ENCODE measurements at regions not wholly inside any gene's neighbourhood (a gene's known extent, or its start where the extent isn't known, plus 50 kb on each side); places are given as distances from the start of the nearest gene placed in this dataset.

GRCh38 chr4:20454515-20454914 is 202.8 kb downstream of the SLIT2 start:
- Mint-ChIP-seq H3K27me3 (peaks cover 3% of the 10 kb centered on the region), H3K4me3 (no peak overlapping the region), H3K36me3 (ENCODE audit: low read depth) (no peaks in the 10 kb centered on the region), H3K27ac (no peak overlapping the region), H3K9me3 (no peaks in the 10 kb centered on the region), H3K4me1 (no peaks in the 10 kb centered on the region)
- CTCF ChIA-PET, result no interaction called here
- DNase-seq, result no peak
- POLR2A ChIA-PET, result no interaction called here

GRCh38 chr4:20456407-20456806 is 204.7 kb downstream of the SLIT2 start:
- Mint-ChIP-seq H3K27ac (no peak overlapping the region), H3K27me3 (peaks cover 3% of the 10 kb centered on the region), H3K9me3 (no peaks in the 10 kb centered on the region), H3K4me1 (no peaks in the 10 kb centered on the region), H3K36me3 (ENCODE audit: low read depth) (no peaks in the 10 kb centered on the region), H3K4me3 (no peak overlapping the region)
- ChIA-PET POLR2A (no interaction called here), CTCF (no interaction called here)
- DNase-seq, result no peak

- Mint-ChIP-seq H3K27me3 (no peaks in the 10 kb centered on the region), H3K27ac (no peak overlapping the region), H3K4me1 (no peaks in the 10 kb centered on the region), H3K9me3 (no peaks in the 10 kb centered on the region), H3K36me3 (ENCODE audit: low read depth) (no peaks in the 10 kb centered on the region), H3K4me3 (no peak overlapping the region)
- CTCF ChIA-PET, result no interaction called here
- POLR2A ChIA-PET, result no interaction called here
- no peak for DNase-seq
These were observed 210.9 kb downstream of the SLIT2 start for GRCh38 chr4:20462426-20463175.

GRCh38 chr4:20463176-20463430 is 211.4 kb downstream of the SLIT2 start:
- no peak overlapping the region for H3K4me3 Mint-ChIP-seq
- H3K27me3 Mint-ChIP-seq, result no peaks in the 10 kb centered on the region
- no peaks in the 10 kb centered on the region for H3K4me1 Mint-ChIP-seq
- H3K27ac Mint-ChIP-seq, result no peak overlapping the region
- H3K9me3 Mint-ChIP-seq, result no peaks in the 10 kb centered on the region
- no peak for DNase-seq
- ChIA-PET CTCF (no interaction called here), POLR2A (no interaction called here)
- no peaks in the 10 kb centered on the region for H3K36me3 Mint-ChIP-seq (ENCODE audit: low read depth)

GRCh38 chr4:20464381-20464780 is 212.7 kb downstream of the SLIT2 start:
- POLR2A ChIA-PET, result no interaction called here
- no peak overlapping the region for H3K4me3 Mint-ChIP-seq
- H3K9me3 Mint-ChIP-seq, result no peaks in the 10 kb centered on the region
- CTCF ChIA-PET, result no interaction called here
- H3K36me3 Mint-ChIP-seq (ENCODE audit: low read depth), result no peaks in the 10 kb centered on the region
- no peak for DNase-seq
- no peaks in the 10 kb centered on the region for H3K4me1 Mint-ChIP-seq
- no peak overlapping the region for H3K27ac Mint-ChIP-seq
- no peaks in the 10 kb centered on the region for H3K27me3 Mint-ChIP-seq

- Mint-ChIP-seq H3K9me3 (no peaks in the 10 kb centered on the region), H3K4me1 (no peaks in the 10 kb centered on the region), H3K36me3 (ENCODE audit: low read depth) (no peaks in the 10 kb centered on the region), H3K27ac (no peak overlapping the region), H3K27me3 (no peaks in the 10 kb centered on the region), H3K4me3 (no peak overlapping the region)
- DNase-seq, result no peak
- ChIA-PET CTCF (no interaction called here), POLR2A (no interaction called here)
These were observed 222.4 kb downstream of the SLIT2 start for GRCh38 chr4:20474119-20474518.

- CTCF ChIA-PET, result no interaction called here
- Mint-ChIP-seq H3K27ac (no peak overlapping the region), H3K36me3 (ENCODE audit: low read depth) (no peaks in the 10 kb centered on the region), H3K4me3 (no peak overlapping the region), H3K4me1 (no peaks in the 10 kb centered on the region), H3K27me3 (no peaks in the 10 kb centered on the region), H3K9me3 (no peaks in the 10 kb centered on the region)
- POLR2A ChIA-PET, result no interaction called here
- no peak for DNase-seq
These were observed 221.8 kb upstream of the PACRGL start for GRCh38 chr4:20478412-20478811.

GRCh38 chr4:20480165-20480947 is 219.9 kb upstream of the PACRGL start:
- DNase-seq, result no peak
- H3K27me3 Mint-ChIP-seq, result no peaks in the 10 kb centered on the region
- H3K36me3 Mint-ChIP-seq (ENCODE audit: low read depth), result no peaks in the 10 kb centered on the region
- H3K9me3 Mint-ChIP-seq, result no peaks in the 10 kb centered on the region
- POLR2A ChIA-PET, result no interaction called here
- no peak overlapping the region for H3K4me3 Mint-ChIP-seq
- H3K4me1 Mint-ChIP-seq, result no peaks in the 10 kb centered on the region
- H3K27ac Mint-ChIP-seq, result no peak overlapping the region
- CTCF ChIA-PET, result interaction anchor here (0.5 kb wide), 1 partner anchor 63 kb away, joined by 5 read pairs; no protein-coding TSS in a partner anchor

GRCh38 chr4:20483416-20483815 is 216.8 kb upstream of the PACRGL start:
- CTCF ChIA-PET, result no interaction called here
- POLR2A ChIA-PET, result no interaction called here
- H3K4me3 Mint-ChIP-seq, result no peak overlapping the region

GRCh38 chr4:20486433-20486832 is 213.8 kb upstream of the PACRGL start:
- Mint-ChIP-seq H3K4me3 (no peak overlapping the region), H3K27me3 (no peaks in the 10 kb centered on the region), H3K9me3 (no peaks in the 10 kb centered on the region), H3K4me1 (no peaks in the 10 kb centered on the region), H3K36me3 (ENCODE audit: low read depth) (no peaks in the 10 kb centered on the region), H3K27ac (no peak overlapping the region)
- CTCF ChIA-PET, result no interaction called here
- DNase-seq, result no peak
- POLR2A ChIA-PET, result no interaction called here

More at GRCh38 chr4:20483416-20483815, 216.8 kb upstream of the PACRGL start:
- no peak for DNase-seq
- Mint-ChIP-seq H3K4me1 (no peaks in the 10 kb centered on the region), H3K9me3 (no peaks in the 10 kb centered on the region), H3K27me3 (no peaks in the 10 kb centered on the region), H3K27ac (no peak overlapping the region), H3K36me3 (ENCODE audit: low read depth) (no peaks in the 10 kb centered on the region)

- ChIA-PET POLR2A (no interaction called here), CTCF (no interaction called here)
- Mint-ChIP-seq H3K27ac (no peak overlapping the region), H3K4me3 (no peak overlapping the region), H3K4me1 (no peaks in the 10 kb centered on the region), H3K36me3 (ENCODE audit: low read depth) (no peaks in the 10 kb centered on the region), H3K9me3 (no peaks in the 10 kb centered on the region), H3K27me3 (no peaks in the 10 kb centered on the region)
- no peak for DNase-seq
These were observed 212.8 kb upstream of the PACRGL start for GRCh38 chr4:20487446-20487845.

GRCh38 chr4:20487852-20488251 is 212.4 kb upstream of the PACRGL start:
- Mint-ChIP-seq H3K4me3 (no peak overlapping the region), H3K27ac (no peak overlapping the region), H3K9me3 (no peaks in the 10 kb centered on the region), H3K36me3 (ENCODE audit: low read depth) (no peaks in the 10 kb centered on the region), H3K4me1 (no peaks in the 10 kb centered on the region), H3K27me3 (no peaks in the 10 kb centered on the region)
- ChIA-PET CTCF (no interaction called here), POLR2A (no interaction called here)
- DNase-seq, result no peak

- no peaks in the 10 kb centered on the region for H3K4me1 Mint-ChIP-seq
- H3K27me3 Mint-ChIP-seq, result no peaks in the 10 kb centered on the region
- no peak overlapping the region for H3K27ac Mint-ChIP-seq
- no peak overlapping the region for H3K4me3 Mint-ChIP-seq
- no peaks in the 10 kb centered on the region for H3K36me3 Mint-ChIP-seq (ENCODE audit: low read depth)
- H3K9me3 Mint-ChIP-seq, result no peaks in the 10 kb centered on the region
- POLR2A ChIA-PET, result no interaction called here
- no peak for DNase-seq
- CTCF ChIA-PET, result no interaction called here
These were observed 209.5 kb upstream of the PACRGL start for GRCh38 chr4:20490734-20491133.

GRCh38 chr4:20493761-20494353 is 206.4 kb upstream of the PACRGL start:
- no peaks in the 10 kb centered on the region for H3K4me1 Mint-ChIP-seq
- DNase-seq, result no peak
- POLR2A ChIA-PET, result no interaction called here
- CTCF ChIA-PET, result no interaction called here
- no peak overlapping the region for H3K4me3 Mint-ChIP-seq
- H3K27me3 Mint-ChIP-seq, result no peaks in the 10 kb centered on the region
- no peaks in the 10 kb centered on the region for H3K9me3 Mint-ChIP-seq
- H3K36me3 Mint-ChIP-seq (ENCODE audit: low read depth), result no peaks in the 10 kb centered on the region
- no peak overlapping the region for H3K27ac Mint-ChIP-seq
